HG03457 (cell line): ENCODE measurements at regions not wholly inside any gene's neighbourhood (a gene's known extent, or its start where the extent isn't known, plus 50 kb on each side); places are given as distances from the start of the nearest gene placed in this dataset.

Experiments used
- ATAC-seq: cut with Tn5 transposase; IDR thresholded peaks from one replicate; pipeline ENCODE4 v1.9.1; 2021; ENCODE audit warnings: moderate number of reproducible peaks; ENCODE audit not compliant: unreplicated experiment

- no peak for ATAC-seq
Observed at GRCh38 chr10:78688901-78689583, 379.7 kb upstream of the ZMIZ1 start.

GRCh38 chr10:78689584-78689935 lies 379.2 kb upstream of the ZMIZ1 start:
- no peak for ATAC-seq

GRCh38 chr10:78690354-78691111 lies 378.2 kb upstream of the ZMIZ1 start:
- no peak for ATAC-seq

GRCh38 chr10:78691301-78692030 lies 377.3 kb upstream of the ZMIZ1 start:
- ATAC-seq: no peak

- ATAC-seq: no peak
Observed at GRCh38 chr10:78692071-78692470, 376.7 kb upstream of the ZMIZ1 start.

GRCh38 chr10:78695846-78696245 lies 372.9 kb upstream of the ZMIZ1 start:
- ATAC-seq: no peak

- ATAC-seq: no peak
Observed at GRCh38 chr10:78696791-78697395, 371.9 kb upstream of the ZMIZ1 start.

- no peak for ATAC-seq
Observed at GRCh38 chr10:78699971-78700370, 368.8 kb upstream of the ZMIZ1 start.

GRCh38 chr10:78700413-78700812 lies 368.4 kb upstream of the ZMIZ1 start:
- ATAC-seq: no peak

- ATAC-seq: no peak
Observed at GRCh38 chr10:78700816-78701520, 367.8 kb upstream of the ZMIZ1 start.

- no peak for ATAC-seq
Observed at GRCh38 chr10:78702186-78702585, 366.6 kb upstream of the ZMIZ1 start.

GRCh38 chr10:78702876-78703275 lies 365.9 kb upstream of the ZMIZ1 start:
- no peak for ATAC-seq

- ATAC-seq: no peak
Observed at GRCh38 chr10:78703593-78703992, 365.2 kb upstream of the ZMIZ1 start.

GRCh38 chr10:78706256-78706655 lies 362.5 kb upstream of the ZMIZ1 start:
- no peak for ATAC-seq

GRCh38 chr10:78706726-78707540 lies 361.8 kb upstream of the ZMIZ1 start:
- no peak for ATAC-seq

- no peak for ATAC-seq
Observed at GRCh38 chr10:78707745-78708144, 361.0 kb upstream of the ZMIZ1 start.

GRCh38 chr10:78712147-78712546 lies 356.6 kb upstream of the ZMIZ1 start:
- ATAC-seq: no peak

- ATAC-seq: no peak
Observed at GRCh38 chr10:78713659-78714058, 355.1 kb upstream of the ZMIZ1 start.

- ATAC-seq: no peak
Observed at GRCh38 chr10:78714225-78714624, 354.5 kb upstream of the ZMIZ1 start.

- no peak for ATAC-seq
Observed at GRCh38 chr10:78715435-78715834, 353.3 kb upstream of the ZMIZ1 start.
